ENCODE measurements at regions not wholly inside any gene's neighbourhood (a gene's known extent, or its start where the extent isn't known, plus 50 kb on each side); places are given as distances from the start of the nearest gene placed in this dataset.
A peak's percentile ranks its signal among the peaks of the same experiment; 100 is the strongest.

DNA sequence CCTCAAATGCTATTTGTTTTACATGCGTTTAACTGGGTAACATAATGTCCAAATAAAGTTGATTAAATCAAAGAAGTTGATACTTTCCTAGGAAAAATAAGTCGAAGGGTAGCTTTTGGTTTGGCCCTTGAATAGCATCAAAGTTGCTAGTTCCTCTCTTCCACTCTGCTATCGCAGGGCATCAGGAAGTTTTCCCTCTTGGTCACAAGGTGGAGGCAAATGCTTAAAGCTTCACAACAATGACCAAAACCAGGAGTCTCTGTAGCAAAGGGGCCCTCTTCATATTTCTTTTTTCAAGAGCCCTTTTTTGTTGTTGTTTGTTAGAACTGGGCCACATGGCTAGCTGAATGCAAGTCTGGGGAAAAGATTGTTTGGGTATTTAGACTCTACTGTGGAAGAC lies 668.4 kb downstream of the KCNT2 start:
- no peak for ATAC-seq
- no peak for TF ChIP-seq CSRNP3 (CRISPR knock-in tag; IDR thresholded peaks at IDR 0.05)
- no peak for TF ChIP-seq GLIS3 (CRISPR knock-in tag; IDR thresholded peaks at IDR 0.05)
- no peak for TF ChIP-seq ZFP30 (CRISPR knock-in tag; IDR thresholded peaks at IDR 0.05)
- TF ChIP-seq CSDC2 (CRISPR knock-in tag; IDR thresholded peaks at IDR 0.05) = no peak
- TF ChIP-seq, protein P1, sequence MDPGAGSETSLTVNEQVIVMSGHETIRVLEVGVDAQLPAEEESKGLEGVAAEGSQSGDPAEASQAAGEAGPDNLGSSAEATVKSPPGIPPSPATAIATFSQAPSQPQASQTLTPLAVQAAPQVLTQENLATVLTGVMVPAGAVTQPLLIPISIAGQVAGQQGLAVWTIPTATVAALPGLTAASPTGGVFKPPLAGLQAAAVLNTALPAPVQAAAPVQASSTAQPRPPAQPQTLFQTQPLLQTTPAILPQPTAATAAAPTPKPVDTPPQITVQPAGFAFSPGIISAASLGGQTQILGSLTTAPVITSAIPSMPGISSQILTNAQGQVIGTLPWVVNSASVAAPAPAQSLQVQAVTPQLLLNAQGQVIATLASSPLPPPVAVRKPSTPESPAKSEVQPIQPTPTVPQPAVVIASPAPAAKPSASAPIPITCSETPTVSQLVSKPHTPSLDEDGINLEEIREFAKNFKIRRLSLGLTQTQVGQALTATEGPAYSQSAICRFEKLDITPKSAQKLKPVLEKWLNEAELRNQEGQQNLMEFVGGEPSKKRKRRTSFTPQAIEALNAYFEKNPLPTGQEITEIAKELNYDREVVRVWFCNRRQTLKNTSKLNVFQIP (CRISPR knock-in tag; IDR thresholded peaks at IDR 0.05; ENCODE audit: borderline replicate concordance, low read depth) = no peak
- no peak for TF ChIP-seq RARB (CRISPR knock-in tag; IDR thresholded peaks at IDR 0.05)
- no peak for TF ChIP-seq PPARA (CRISPR knock-in tag; IDR thresholded peaks at IDR 0.05; ENCODE audit: borderline replicate concordance)
- no peak for TF ChIP-seq BACH2 (CRISPR knock-in tag; IDR thresholded peaks at IDR 0.05; ENCODE audit: borderline replicate concordance)

- TF ChIP-seq TCF4 (CRISPR knock-in tag; IDR thresholded peaks at IDR 0.05; ENCODE audit: borderline replicate concordance) (peak; percentile 84), CREB5 (CRISPR knock-in tag; IDR thresholded peaks at IDR 0.05; ENCODE audit: low read depth) (no peak), PATZ1 (CRISPR knock-in tag; IDR thresholded peaks at IDR 0.05; ENCODE audit: borderline replicate concordance) (no peak), RARB (CRISPR knock-in tag; IDR thresholded peaks at IDR 0.05) (no peak), TSHZ2 (CRISPR knock-in tag; IDR thresholded peaks at IDR 0.05) (peak; percentile 68; the same call in 1 of the 2 replicates), ARNTL (CRISPR knock-in tag; IDR thresholded peaks at IDR 0.05; ENCODE audit: borderline replicate concordance, low read depth) (no peak), ZNF70 (CRISPR knock-in tag; IDR thresholded peaks at IDR 0.05) (0 out of 2 replicates have a peak, but pooled peaks have one; percentile 49)
- peak; percentile 51; the same call in 1 of the 3 replicates for ATAC-seq
Observed at GRCh38 chr1:195934817-195935553, 673.3 kb downstream of the KCNT2 start.

DNA sequence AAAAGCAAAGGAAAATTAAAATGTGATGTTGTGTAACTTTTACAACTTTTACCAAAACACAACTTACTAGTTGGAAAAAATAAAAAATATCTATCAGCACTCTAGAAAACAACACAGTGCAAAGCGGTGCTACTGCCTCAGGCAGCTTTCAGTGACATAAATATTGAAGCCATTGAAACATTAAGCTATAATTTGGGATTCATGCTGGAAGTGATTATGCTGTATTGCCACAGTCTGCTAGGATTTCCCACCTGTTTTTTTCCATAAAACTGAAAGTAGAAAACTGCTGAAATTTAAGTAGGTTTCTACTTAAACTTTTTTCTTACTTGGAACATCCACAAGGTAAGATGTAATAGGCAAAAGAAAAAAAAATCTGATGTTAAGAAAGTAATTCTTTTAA lies 674.4 kb downstream of the KCNT2 start:
- TF ChIP-seq BACH2 (CRISPR knock-in tag; IDR thresholded peaks at IDR 0.05; ENCODE audit: borderline replicate concordance) (no peak), ZFP30 (CRISPR knock-in tag; IDR thresholded peaks at IDR 0.05) (no peak), PPARA (CRISPR knock-in tag; IDR thresholded peaks at IDR 0.05; ENCODE audit: borderline replicate concordance) (no peak), ZNF70 (CRISPR knock-in tag; IDR thresholded peaks at IDR 0.05) (no peak), ZNF565 (CRISPR knock-in tag; conservative IDR thresholded peaks at IDR 0.05; ENCODE audit: low read depth) (no peak), CSRNP3 (CRISPR knock-in tag; IDR thresholded peaks at IDR 0.05) (no peak), PATZ1 (CRISPR knock-in tag; IDR thresholded peaks at IDR 0.05; ENCODE audit: borderline replicate concordance) (no peak), TSHZ2 (CRISPR knock-in tag; IDR thresholded peaks at IDR 0.05) (no peak), ESRRG (CRISPR knock-in tag; IDR thresholded peaks at IDR 0.05) (no peak), ZC3H10 (CRISPR knock-in tag; IDR thresholded peaks at IDR 0.05) (no peak), ZNF8 (CRISPR knock-in tag; IDR thresholded peaks at IDR 0.05) (no peak), ZFP3 (CRISPR knock-in tag; IDR thresholded peaks at IDR 0.05) (no peak), RARB (CRISPR knock-in tag; IDR thresholded peaks at IDR 0.05) (no peak)
- ATAC-seq = no peak
